ENCODE measurements at regions not wholly inside any gene's neighbourhood (a gene's known extent, or its start where the extent isn't known, plus 50 kb on each side); places are given as distances from the start of the nearest gene placed in this dataset.

- TF ChIP-seq CTCF (IDR thresholded peaks at IDR 0.05), result no peak
- Mint-ChIP-seq H3K9me3 (ENCODE audit: low read depth) (no peaks in the 10 kb centered on the region), H3K27me3 (ENCODE audit: low read depth) (no peaks in the 10 kb centered on the region)
These were observed 429.8 kb upstream of the ARGLU1 start for GRCh38 chr13:106997696-106998095.

GRCh38 chr13:106996867-106997618, 429.1 kb upstream of the ARGLU1 start:
- no peak for DNase-seq (ENCODE audit: low spot score)
- Mint-ChIP-seq H3K27me3 (ENCODE audit: low read depth) (no peaks in the 10 kb centered on the region), H3K4me1 (ENCODE audit: low read depth) (no peaks in the 10 kb centered on the region), H3K9me3 (ENCODE audit: low read depth) (no peaks in the 10 kb centered on the region), H3K27ac (ENCODE audit: unreplicated experiment) (no peak overlapping the region), H3K36me3 (ENCODE audit: low read depth) (no peaks in the 10 kb centered on the region), H3K4me3 (ENCODE audit: unreplicated experiment) (no peak overlapping the region)
- TF ChIP-seq CTCF (IDR thresholded peaks at IDR 0.05), result no peak

More at GRCh38 chr13:106997696-106998095, 429.8 kb upstream of the ARGLU1 start:
- no peak for DNase-seq (ENCODE audit: low spot score)
- H3K4me3 Mint-ChIP-seq (ENCODE audit: unreplicated experiment), result no peak overlapping the region
- no peak overlapping the region for H3K27ac Mint-ChIP-seq (ENCODE audit: unreplicated experiment)
- H3K4me1 Mint-ChIP-seq (ENCODE audit: low read depth), result no peaks in the 10 kb centered on the region
- H3K36me3 Mint-ChIP-seq (ENCODE audit: low read depth), result no peaks in the 10 kb centered on the region

- Mint-ChIP-seq H3K4me1 (ENCODE audit: low read depth) (peaks cover 16% of the 10 kb centered on the region), H3K9me3 (ENCODE audit: low read depth) (no peaks in the 10 kb centered on the region), H3K36me3 (ENCODE audit: low read depth) (no peaks in the 10 kb centered on the region), H3K4me3 (ENCODE audit: unreplicated experiment) (no peak overlapping the region), H3K27me3 (ENCODE audit: low read depth) (no peaks in the 10 kb centered on the region), H3K27ac (ENCODE audit: unreplicated experiment) (no peak overlapping the region)
- no peak for TF ChIP-seq CTCF (IDR thresholded peaks at IDR 0.05)
- no peak for DNase-seq (ENCODE audit: low spot score)
These were observed 422.7 kb upstream of the ARGLU1 start for GRCh38 chr13:106990594-106990993.

DNA sequence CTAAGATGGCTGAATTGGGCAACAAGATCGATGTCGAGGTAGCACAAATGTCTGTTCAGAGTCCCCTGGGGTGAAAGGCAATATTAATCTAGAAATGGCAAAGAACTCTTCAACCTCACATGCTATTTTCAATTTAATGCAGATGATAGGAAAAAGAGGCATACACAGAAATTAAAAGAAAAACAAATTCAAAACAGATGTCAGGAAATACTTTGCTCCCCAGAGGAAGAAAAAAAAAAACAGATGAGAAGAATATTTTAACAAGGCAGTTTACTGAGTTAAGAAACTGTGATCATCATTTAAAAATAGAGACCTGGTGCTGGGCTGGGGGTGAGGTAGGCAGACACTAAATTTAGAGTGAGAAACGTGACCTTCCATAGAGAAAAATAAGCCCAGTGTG, 421.9 kb upstream of the ARGLU1 start:
- H3K4me3 Mint-ChIP-seq (ENCODE audit: unreplicated experiment), result no peak overlapping the region
- no peak for TF ChIP-seq CTCF (IDR thresholded peaks at IDR 0.05)
- no peak for DNase-seq (ENCODE audit: low spot score)
- H3K36me3 Mint-ChIP-seq (ENCODE audit: low read depth), result no peaks in the 10 kb centered on the region
- H3K27me3 Mint-ChIP-seq (ENCODE audit: low read depth), result no peaks in the 10 kb centered on the region
- no peaks in the 10 kb centered on the region for H3K9me3 Mint-ChIP-seq (ENCODE audit: low read depth)
- no peak overlapping the region for H3K27ac Mint-ChIP-seq (ENCODE audit: unreplicated experiment)
- H3K4me1 Mint-ChIP-seq (ENCODE audit: low read depth), result peaks cover 16% of the 10 kb centered on the region

GRCh38 chr13:106987427-106987785, 419.5 kb upstream of the ARGLU1 start:
- no peaks in the 10 kb centered on the region for H3K9me3 Mint-ChIP-seq (ENCODE audit: low read depth)
- no peak for DNase-seq (ENCODE audit: low spot score)

More at GRCh38 chr13:106987427-106987785, 419.5 kb upstream of the ARGLU1 start:
- no peak for TF ChIP-seq CTCF (IDR thresholded peaks at IDR 0.05)
- Mint-ChIP-seq H3K27ac (ENCODE audit: unreplicated experiment) (no peak overlapping the region), H3K4me1 (ENCODE audit: low read depth) (peaks cover 16% of the 10 kb centered on the region), H3K27me3 (ENCODE audit: low read depth) (no peaks in the 10 kb centered on the region), H3K36me3 (ENCODE audit: low read depth) (no peaks in the 10 kb centered on the region), H3K4me3 (ENCODE audit: unreplicated experiment) (no peak overlapping the region)

Data from chondrocyte (in vitro differentiated cells).